ENCODE measurements at regions not wholly inside any gene's neighbourhood (a gene's known extent, or its start where the extent isn't known, plus 50 kb on each side); places are given as distances from the start of the nearest gene placed in this dataset.

DNA sequence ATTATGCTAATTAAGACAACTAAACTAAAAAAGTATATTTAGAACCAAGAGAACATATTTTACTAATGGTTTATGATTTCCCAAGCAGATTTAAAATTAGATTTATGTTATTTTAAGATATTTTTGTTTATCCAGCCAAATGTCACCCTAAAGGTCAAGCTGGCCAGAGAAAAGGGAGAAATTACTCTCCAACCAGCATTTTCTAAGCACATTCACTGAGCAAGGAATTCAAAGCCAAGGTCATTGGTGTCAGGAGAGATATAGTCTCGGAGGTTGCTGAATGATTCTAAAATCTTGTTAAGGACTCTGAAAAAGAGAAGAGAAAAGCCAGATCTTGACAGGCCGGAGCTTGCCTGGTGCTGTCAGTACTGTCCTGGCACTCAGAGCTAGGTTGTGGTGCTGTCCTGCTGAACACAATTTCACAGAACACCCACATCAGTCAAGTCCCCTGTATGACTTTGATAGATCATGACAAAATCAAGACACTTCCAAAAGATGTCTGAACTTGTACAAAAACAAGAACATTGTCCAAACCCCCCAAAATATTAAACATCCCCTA, 222.3 kb upstream of the SMLR1 start:
- TF ChIP-seq, protein P1, sequence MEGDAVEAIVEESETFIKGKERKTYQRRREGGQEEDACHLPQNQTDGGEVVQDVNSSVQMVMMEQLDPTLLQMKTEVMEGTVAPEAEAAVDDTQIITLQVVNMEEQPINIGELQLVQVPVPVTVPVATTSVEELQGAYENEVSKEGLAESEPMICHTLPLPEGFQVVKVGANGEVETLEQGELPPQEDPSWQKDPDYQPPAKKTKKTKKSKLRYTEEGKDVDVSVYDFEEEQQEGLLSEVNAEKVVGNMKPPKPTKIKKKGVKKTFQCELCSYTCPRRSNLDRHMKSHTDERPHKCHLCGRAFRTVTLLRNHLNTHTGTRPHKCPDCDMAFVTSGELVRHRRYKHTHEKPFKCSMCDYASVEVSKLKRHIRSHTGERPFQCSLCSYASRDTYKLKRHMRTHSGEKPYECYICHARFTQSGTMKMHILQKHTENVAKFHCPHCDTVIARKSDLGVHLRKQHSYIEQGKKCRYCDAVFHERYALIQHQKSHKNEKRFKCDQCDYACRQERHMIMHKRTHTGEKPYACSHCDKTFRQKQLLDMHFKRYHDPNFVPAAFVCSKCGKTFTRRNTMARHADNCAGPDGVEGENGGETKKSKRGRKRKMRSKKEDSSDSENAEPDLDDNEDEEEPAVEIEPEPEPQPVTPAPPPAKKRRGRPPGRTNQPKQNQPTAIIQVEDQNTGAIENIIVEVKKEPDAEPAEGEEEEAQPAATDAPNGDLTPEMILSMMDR (IDR thresholded peaks at IDR 0.05; ENCODE audit: poor library complexity, severe bottlenecking): no peak
- Histone ChIP-seq H3K4me3 (ENCODE audit: severe bottlenecking) (no peak overlapping the region), H3K27me3 (ENCODE audit: insufficient read depth, poor library complexity, severe bottlenecking) (no peaks in the 10 kb centered on the region), H3K27ac (ENCODE audit: poor library complexity, severe bottlenecking) (no peak overlapping the region), H3K9me3 (ENCODE audit: severe bottlenecking) (no peaks in the 10 kb centered on the region), H3K4me1 (ENCODE audit: insufficient read depth, poor library complexity, severe bottlenecking) (peaks cover 25% of the 10 kb centered on the region), H3K36me3 (ENCODE audit: low read depth) (no peaks in the 10 kb centered on the region)
- no peak for ATAC-seq (ENCODE audit: low read depth)
- no peak for DNase-seq (ENCODE audit: low spot score)

DNA sequence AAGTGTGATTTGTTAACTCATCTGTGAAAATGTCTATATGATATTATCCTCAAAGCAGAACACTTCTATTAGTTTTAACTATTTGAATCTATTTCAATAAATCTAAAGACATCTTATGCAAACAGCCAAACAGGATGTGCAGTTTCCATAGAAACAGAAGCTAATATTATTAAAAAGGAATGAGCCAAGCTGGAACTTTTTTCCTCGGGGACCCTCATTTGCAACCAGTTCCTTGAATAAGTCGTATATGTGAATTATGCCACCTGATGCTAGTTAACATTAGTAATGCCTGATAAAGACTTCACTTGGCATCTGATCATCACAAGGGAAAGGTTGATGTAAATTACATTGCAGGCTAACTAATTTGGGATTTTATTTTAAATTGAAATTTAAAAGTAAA, 216.9 kb upstream of the SMLR1 start:
- Histone ChIP-seq H3K36me3 (ENCODE audit: low read depth) (no peaks in the 10 kb centered on the region), H3K4me1 (ENCODE audit: insufficient read depth, poor library complexity, severe bottlenecking) (no peaks in the 10 kb centered on the region), H3K4me3 (ENCODE audit: severe bottlenecking) (no peak overlapping the region), H3K9me3 (ENCODE audit: severe bottlenecking) (no peaks in the 10 kb centered on the region), H3K27me3 (ENCODE audit: insufficient read depth, poor library complexity, severe bottlenecking) (no peaks in the 10 kb centered on the region), H3K27ac (ENCODE audit: poor library complexity, severe bottlenecking) (no peak overlapping the region)
- TF ChIP-seq, protein P1 (IDR thresholded peaks at IDR 0.05; ENCODE audit: poor library complexity, severe bottlenecking): no peak
- DNase-seq (ENCODE audit: low spot score) (no peak), ATAC-seq (ENCODE audit: low read depth) (no peak)

DNA sequence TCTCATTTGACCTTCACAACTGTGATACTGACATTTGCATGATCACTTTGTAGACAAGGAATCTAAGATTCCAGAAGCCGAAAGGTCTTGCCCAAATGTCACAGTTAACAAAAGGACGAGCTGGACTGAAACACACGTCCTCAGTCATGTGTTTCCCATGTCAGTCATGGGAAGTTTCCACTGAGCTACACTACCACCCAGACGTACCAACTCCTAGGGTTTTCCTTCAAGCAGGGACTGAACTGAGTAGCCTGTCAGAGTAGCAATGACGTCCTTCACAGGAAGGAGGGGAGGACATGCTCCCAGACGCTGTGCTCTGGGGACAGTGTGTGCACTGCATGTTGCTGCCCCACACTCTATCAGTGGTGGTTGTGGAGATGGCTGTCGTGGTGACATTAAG, 215.8 kb upstream of the SMLR1 start:
- Histone ChIP-seq H3K27me3 (ENCODE audit: insufficient read depth, poor library complexity, severe bottlenecking) (no peaks in the 10 kb centered on the region), H3K4me1 (ENCODE audit: insufficient read depth, poor library complexity, severe bottlenecking) (no peaks in the 10 kb centered on the region), H3K36me3 (ENCODE audit: low read depth) (no peaks in the 10 kb centered on the region), H3K4me3 (ENCODE audit: severe bottlenecking) (no peak overlapping the region), H3K9me3 (ENCODE audit: severe bottlenecking) (no peaks in the 10 kb centered on the region), H3K27ac (ENCODE audit: poor library complexity, severe bottlenecking) (no peak overlapping the region)
- ATAC-seq (ENCODE audit: low read depth) (no peak), DNase-seq (ENCODE audit: low spot score) (no peak)
- TF ChIP-seq, protein P1 (IDR thresholded peaks at IDR 0.05; ENCODE audit: poor library complexity, severe bottlenecking): no peak

DNA sequence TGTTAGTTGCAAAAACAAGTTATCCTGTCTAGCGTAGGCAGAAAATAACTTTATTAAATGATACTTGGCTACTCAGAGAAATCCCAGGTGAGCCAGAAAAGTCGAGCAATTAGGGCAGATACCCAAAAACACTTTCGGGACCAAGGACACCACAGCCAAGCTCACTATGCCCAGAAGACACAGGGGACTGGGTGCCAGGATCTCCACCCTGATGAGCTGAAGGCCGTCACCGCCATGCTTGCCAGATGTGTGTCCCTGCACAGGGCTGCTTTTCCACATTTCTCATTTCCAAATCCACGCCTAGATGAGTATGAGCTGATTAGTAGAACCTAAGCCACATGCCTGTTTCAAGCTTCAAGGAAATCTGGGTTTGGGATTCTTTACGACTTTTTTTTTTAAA, 214.0 kb upstream of the SMLR1 start:
- no peaks in the 10 kb centered on the region for H3K9me3 ChIP-seq (ENCODE audit: severe bottlenecking)
- H3K4me1 ChIP-seq (ENCODE audit: insufficient read depth, poor library complexity, severe bottlenecking): no peaks in the 10 kb centered on the region
- H3K27me3 ChIP-seq (ENCODE audit: insufficient read depth, poor library complexity, severe bottlenecking): no peaks in the 10 kb centered on the region
- TF ChIP-seq, protein P1 (IDR thresholded peaks at IDR 0.05; ENCODE audit: poor library complexity, severe bottlenecking): no peak
- no peak overlapping the region for H3K27ac ChIP-seq (ENCODE audit: poor library complexity, severe bottlenecking)
- no peak for ATAC-seq (ENCODE audit: low read depth)
- no peak for DNase-seq (ENCODE audit: low spot score)
- no peak overlapping the region for H3K4me3 ChIP-seq (ENCODE audit: severe bottlenecking)
- H3K36me3 ChIP-seq (ENCODE audit: low read depth): no peaks in the 10 kb centered on the region

DNA sequence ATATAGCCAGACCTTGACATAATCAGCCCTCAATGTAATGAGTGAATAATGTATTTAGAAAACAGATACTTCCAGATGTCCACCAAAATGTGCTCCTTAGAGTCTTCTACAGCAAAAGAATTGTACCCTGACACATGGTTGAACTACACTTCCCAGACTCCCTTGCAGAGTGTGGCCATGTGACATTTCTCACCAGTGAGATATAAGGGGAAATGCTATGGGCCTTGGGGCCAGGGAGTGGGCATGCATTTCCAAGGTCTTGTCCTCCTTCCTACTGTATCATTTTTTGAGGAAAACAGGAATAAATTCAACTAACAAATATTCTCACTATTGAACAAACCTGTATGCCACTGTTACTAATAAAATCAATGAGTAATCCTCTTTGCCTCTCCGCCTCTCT, 211.4 kb upstream of the SMLR1 start:
- Histone ChIP-seq H3K9me3 (ENCODE audit: severe bottlenecking) (no peaks in the 10 kb centered on the region), H3K27ac (ENCODE audit: poor library complexity, severe bottlenecking) (no peak overlapping the region), H3K4me1 (ENCODE audit: insufficient read depth, poor library complexity, severe bottlenecking) (peaks cover 4% of the 10 kb centered on the region), H3K36me3 (ENCODE audit: low read depth) (no peaks in the 10 kb centered on the region), H3K27me3 (ENCODE audit: insufficient read depth, poor library complexity, severe bottlenecking) (no peaks in the 10 kb centered on the region), H3K4me3 (ENCODE audit: severe bottlenecking) (no peak overlapping the region)
- TF ChIP-seq, protein P1 (IDR thresholded peaks at IDR 0.05; ENCODE audit: poor library complexity, severe bottlenecking): no peak
- ATAC-seq (ENCODE audit: low read depth) (no peak), DNase-seq (ENCODE audit: low spot score) (no peak)
